OCI-M2 (cell line): ENCODE measurements at regions not wholly inside any gene's neighbourhood (a gene's known extent, or its start where the extent isn't known, plus 50 kb on each side); places are given as distances from the start of the nearest gene placed in this dataset.

ENCODE experiments used
- DNase-seq: peaks from one replicate; lab custom pipeline; 2025; ENCODE audit not compliant: unreplicated experiment; lab: John Stamatoyannopoulos, UW

GRCh38 chr4:30429813-30430761 lies 290.1 kb upstream of the PCDH7 start:
- DNase-seq, result no peak

GRCh38 chr4:30434656-30435055 lies 285.5 kb upstream of the PCDH7 start:
- no peak for DNase-seq

- no peak for DNase-seq
Measured at GRCh38 chr4:30436394-30436793, 283.8 kb upstream of the PCDH7 start.

- DNase-seq, result no peak
Measured at GRCh38 chr4:30437316-30437715, 282.9 kb upstream of the PCDH7 start.

GRCh38 chr4:30443289-30443688 lies 276.9 kb upstream of the PCDH7 start:
- DNase-seq, result no peak

GRCh38 chr4:30450474-30450873 lies 269.7 kb upstream of the PCDH7 start:
- no peak for DNase-seq

- DNase-seq, result no peak
Measured at GRCh38 chr4:30454504-30454903, 265.7 kb upstream of the PCDH7 start.

- no peak for DNase-seq
Measured at GRCh38 chr4:30456716-30457115, 263.5 kb upstream of the PCDH7 start.

- DNase-seq, result no peak
Measured at GRCh38 chr4:30460818-30461217, 259.4 kb upstream of the PCDH7 start.

GRCh38 chr4:30461218-30461617 lies 259.0 kb upstream of the PCDH7 start:
- DNase-seq, result no peak

GRCh38 chr4:30462445-30463090 lies 257.6 kb upstream of the PCDH7 start:
- DNase-seq, result no peak

- no peak for DNase-seq
Measured at GRCh38 chr4:30471861-30472260, 248.3 kb upstream of the PCDH7 start.

- no peak for DNase-seq
Measured at GRCh38 chr4:30473225-30473624, 246.9 kb upstream of the PCDH7 start.

GRCh38 chr4:30495251-30495650 lies 224.9 kb upstream of the PCDH7 start:
- DNase-seq, result no peak

- no peak for DNase-seq
Measured at GRCh38 chr4:30495651-30496310, 224.4 kb upstream of the PCDH7 start.

GRCh38 chr4:30511751-30512150 lies 208.4 kb upstream of the PCDH7 start:
- no peak for DNase-seq

- DNase-seq, result no peak
Measured at GRCh38 chr4:30518211-30518610, 202.0 kb upstream of the PCDH7 start.

GRCh38 chr4:30525662-30526315 lies 194.4 kb upstream of the PCDH7 start:
- no peak for DNase-seq

- no peak for DNase-seq
Measured at GRCh38 chr4:30535255-30535654, 184.9 kb upstream of the PCDH7 start.

GRCh38 chr4:30536231-30536630 lies 183.9 kb upstream of the PCDH7 start:
- no peak for DNase-seq

GRCh38 chr4:30537456-30537855 lies 182.7 kb upstream of the PCDH7 start:
- no peak for DNase-seq
